Tibial nerve (tissue), 4 donors: ENCODE measurements at regions not wholly inside any gene's neighbourhood (a gene's known extent, or its start where the extent isn't known, plus 50 kb on each side); places are given as distances from the start of the nearest gene placed in this dataset.

ENCODE experiments used
- CTCF ChIP-seq, 5 experiments: fragments of 200-600 bp in 3 of 5; fragments of 450-650 bp in 2 of 5; sonication (generic) in 3 of 5; IDR thresholded peaks; one replicate each; pipeline ENCODE4 v1.5.1; 2016 to 2019; ENCODE audit warnings: antibody characterized with exemption in 5 of 5, mild to moderate bottlenecking in 3 of 5, moderate library complexity in 2 of 5
- EP300 ChIP-seq, 2 donors: sonication (generic); formaldehyde crosslinking; IDR thresholded peaks; one replicate each; pipeline ENCODE4 v1.6.1; 2017; ENCODE audit warnings: antibody characterized with exemption in 2 of 2, mild to moderate bottlenecking in 1 of 2
- POLR2A ChIP-seq, 2 donors: fragments of 450-650 bp; IDR thresholded peaks; one replicate each; pipeline ENCODE4 v1.6.1; 2017; ENCODE audit warnings: antibody characterized with exemption in 2 of 2, mild to moderate bottlenecking in 2 of 2, moderate library complexity in 2 of 2

- TF ChIP-seq CTCF (IDR thresholded peaks at IDR 0.05) (no peak), EP300 (IDR thresholded peaks at IDR 0.05) (no peak), POLR2A (IDR thresholded peaks at IDR 0.05) (no peak)
Observed at GRCh38 chr9:24438876-24439275, 106.8 kb downstream of the IZUMO3 start.
